GM04503 (cell line): ENCODE measurements at regions not wholly inside any gene's neighbourhood (a gene's known extent, or its start where the extent isn't known, plus 50 kb on each side); places are given as distances from the start of the nearest gene placed in this dataset.
"Not testable (repeated sequence)": the region's sequence is repeated elsewhere in the genome, so short reads cannot be mapped to it uniquely, and the experiment has no call there.

Experiments
- DNase-seq: peaks from one replicate; pipeline ENCODE4 v3.0.0-alpha.2; 2012; ENCODE audit warnings: low read depth

- not testable (repeated sequence) for DNase-seq
These were observed 99.1 kb upstream of the FMN2 start for GRCh38 chr1:239992566-239992965.

- no peak for DNase-seq
These were observed 98.3 kb upstream of the FMN2 start for GRCh38 chr1:239993366-239993765.

- DNase-seq = no peak
These were observed 96.4 kb upstream of the FMN2 start for GRCh38 chr1:239995281-239995680.

GRCh38 chr1:239997160-239997514, 94.5 kb upstream of the FMN2 start:
- DNase-seq = no peak

GRCh38 chr1:239997515-239998311, 94.0 kb upstream of the FMN2 start:
- DNase-seq = no peak

- no peak for DNase-seq
These were observed 93.4 kb upstream of the FMN2 start for GRCh38 chr1:239998312-239998649.

GRCh38 chr1:239999170-239999569, 92.5 kb upstream of the FMN2 start:
- no peak for DNase-seq

- DNase-seq = peak; percentile 44
These were observed 91.0 kb upstream of the FMN2 start for GRCh38 chr1:240000634-240001033.

GRCh38 chr1:240001177-240001740, 90.4 kb upstream of the FMN2 start:
- no peak for DNase-seq

- DNase-seq = no peak
These were observed 87.5 kb upstream of the FMN2 start for GRCh38 chr1:240004086-240004749.

GRCh38 chr1:240005997-240006650, 85.6 kb upstream of the FMN2 start:
- DNase-seq = no peak

- no peak for DNase-seq
These were observed 83.4 kb upstream of the FMN2 start for GRCh38 chr1:240008298-240008697.

GRCh38 chr1:240014051-240014450, 77.6 kb upstream of the FMN2 start:
- no peak for DNase-seq

- DNase-seq = no peak
These were observed 73.1 kb upstream of the FMN2 start for GRCh38 chr1:240018617-240019016.

GRCh38 chr1:240019524-240019923, 72.2 kb upstream of the FMN2 start:
- no peak for DNase-seq

GRCh38 chr1:240020871-240021270, 70.8 kb upstream of the FMN2 start:
- DNase-seq = no peak

GRCh38 chr1:240021709-240022108, 70.0 kb upstream of the FMN2 start:
- DNase-seq = no peak

- DNase-seq = peak; percentile 31
These were observed 64.6 kb upstream of the FMN2 start for GRCh38 chr1:240027059-240027462.

- no peak for DNase-seq
These were observed 62.3 kb upstream of the FMN2 start for GRCh38 chr1:240029418-240029817.

- no peak for DNase-seq
These were observed 61.4 kb upstream of the FMN2 start for GRCh38 chr1:240030236-240030635.

- peak; percentile 98 for DNase-seq
These were observed 60.7 kb upstream of the FMN2 start for GRCh38 chr1:240031009-240031408.

- DNase-seq = peak; percentile 78
These were observed 60.3 kb upstream of the FMN2 start for GRCh38 chr1:240031414-240031813.

- no peak for DNase-seq
These were observed 58.3 kb upstream of the FMN2 start for GRCh38 chr1:240033406-240033805.
